Anterior cingulate cortex (tissue), 58 donors: ENCODE measurements at regions not wholly inside any gene's neighbourhood (a gene's known extent, or its start where the extent isn't known, plus 50 kb on each side); places are given as distances from the start of the nearest gene placed in this dataset.

ENCODE experiments used
- DNase-seq, 58 donors: peaks; one replicate each; lab custom pipeline; 2025; lab: John Stamatoyannopoulos, UW

DNA sequence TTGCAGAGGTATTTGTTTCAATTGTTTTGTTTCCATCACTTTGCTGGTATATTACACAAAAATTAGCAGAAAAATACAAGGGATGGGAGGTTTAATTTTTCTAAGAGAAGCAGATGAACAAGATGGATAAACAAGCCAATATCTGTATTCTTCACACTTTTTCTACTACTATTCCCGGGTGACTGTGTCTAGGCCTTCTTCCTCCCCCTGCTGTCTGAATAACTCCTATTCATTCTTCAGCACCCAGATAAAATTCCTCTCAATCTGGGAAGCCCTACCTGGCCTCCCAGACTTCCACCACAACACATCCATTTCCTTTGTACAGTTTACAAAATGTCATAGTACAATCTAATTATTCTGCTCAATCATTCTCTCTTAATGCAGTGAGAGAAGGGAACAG, 666.6 kb upstream of the TENM4 start:
- no peak for DNase-seq

DNA sequence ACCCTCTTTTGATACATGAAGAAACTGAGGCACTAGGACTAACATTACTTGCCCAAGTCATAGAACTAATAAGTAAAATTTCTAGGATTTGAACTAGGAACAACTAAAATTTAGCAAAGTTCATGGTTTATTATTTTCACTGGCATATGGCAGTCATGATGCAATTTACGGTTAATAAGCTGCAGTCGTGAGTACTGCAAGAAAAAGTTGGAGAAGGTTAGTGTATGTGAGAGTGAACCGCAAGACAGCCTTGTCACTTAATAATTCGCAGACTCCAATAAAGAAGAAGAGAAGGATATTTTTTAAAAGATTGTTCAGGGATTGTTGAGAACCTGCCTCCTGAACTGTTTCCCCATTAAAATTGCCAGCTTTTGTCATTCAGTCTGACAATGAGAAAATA, 663.4 kb upstream of the TENM4 start:
- DNase-seq = no peak

DNA sequence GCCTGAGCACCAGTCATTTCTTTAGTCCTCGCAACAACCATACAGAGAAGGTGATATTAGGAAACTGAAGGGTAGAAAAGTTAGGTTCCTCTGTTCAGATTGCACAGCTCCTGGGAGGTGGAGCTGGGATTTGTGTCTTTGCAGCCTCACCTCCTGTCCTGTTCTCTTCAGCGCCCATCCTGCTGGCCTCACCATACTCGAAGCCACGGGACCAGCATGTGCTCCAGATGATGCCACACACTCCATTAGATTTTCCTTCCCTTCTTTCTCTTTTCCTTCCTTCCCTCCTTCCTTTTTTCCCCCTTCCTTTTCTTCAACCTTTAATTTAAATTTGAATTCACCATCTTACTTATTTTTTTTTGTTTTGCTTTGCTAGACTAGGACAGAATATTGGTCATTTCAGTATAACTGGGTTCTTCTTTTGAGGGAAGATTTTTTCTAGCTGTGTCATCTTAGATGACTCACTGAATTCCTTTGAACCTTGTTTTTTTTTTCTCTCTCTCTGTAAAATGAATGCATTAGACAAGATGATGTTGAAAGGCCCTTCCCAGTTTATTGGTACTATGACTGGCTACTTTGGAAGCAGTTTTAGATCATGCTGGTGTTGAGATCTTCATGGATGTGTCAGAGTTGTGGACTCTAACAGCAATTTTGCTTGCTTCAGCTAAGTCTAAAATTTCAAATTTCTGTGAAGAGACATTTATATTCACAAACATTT, 662.5 kb upstream of the TENM4 start:
- DNase-seq = no peak

DNA sequence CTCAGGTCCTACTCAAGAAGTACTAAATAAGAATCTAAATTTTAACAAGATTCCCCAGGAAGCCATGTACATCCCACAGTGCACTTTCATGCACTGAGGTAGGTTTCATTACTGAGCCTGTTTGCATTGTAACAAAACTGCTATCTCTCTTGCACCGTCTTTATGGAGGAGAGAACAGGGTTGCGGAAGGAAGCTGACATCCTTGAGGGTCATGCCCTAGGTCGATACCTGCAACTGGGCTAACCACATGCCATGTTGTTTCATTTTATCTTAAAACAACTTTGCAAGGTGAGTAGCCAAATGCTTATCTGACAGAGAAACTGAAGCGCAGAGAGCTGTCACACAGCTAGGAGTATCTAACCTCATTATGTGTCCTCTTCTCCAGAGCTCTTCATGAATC, 656.3 kb upstream of the TENM4 start:
- no peak for DNase-seq

DNA sequence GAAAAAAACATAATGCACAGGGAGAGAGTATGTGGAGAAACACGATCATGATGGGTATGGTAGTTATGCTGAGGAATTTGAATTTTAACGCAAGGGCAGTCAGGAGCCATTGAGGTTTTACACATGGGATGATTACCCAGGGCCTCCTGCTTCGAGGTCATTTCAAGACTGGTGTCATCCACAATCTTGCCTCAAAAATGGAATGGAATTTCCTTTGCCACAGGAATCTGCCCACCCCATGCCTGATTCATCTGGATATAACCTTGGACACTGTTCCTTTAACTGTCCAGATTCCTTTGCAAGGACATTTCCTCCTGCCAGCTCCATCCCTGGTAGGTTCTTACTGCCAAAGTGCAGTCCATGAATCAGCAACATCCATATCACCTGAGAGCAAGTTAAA, 655.9 kb upstream of the TENM4 start:
- no peak for DNase-seq

DNA sequence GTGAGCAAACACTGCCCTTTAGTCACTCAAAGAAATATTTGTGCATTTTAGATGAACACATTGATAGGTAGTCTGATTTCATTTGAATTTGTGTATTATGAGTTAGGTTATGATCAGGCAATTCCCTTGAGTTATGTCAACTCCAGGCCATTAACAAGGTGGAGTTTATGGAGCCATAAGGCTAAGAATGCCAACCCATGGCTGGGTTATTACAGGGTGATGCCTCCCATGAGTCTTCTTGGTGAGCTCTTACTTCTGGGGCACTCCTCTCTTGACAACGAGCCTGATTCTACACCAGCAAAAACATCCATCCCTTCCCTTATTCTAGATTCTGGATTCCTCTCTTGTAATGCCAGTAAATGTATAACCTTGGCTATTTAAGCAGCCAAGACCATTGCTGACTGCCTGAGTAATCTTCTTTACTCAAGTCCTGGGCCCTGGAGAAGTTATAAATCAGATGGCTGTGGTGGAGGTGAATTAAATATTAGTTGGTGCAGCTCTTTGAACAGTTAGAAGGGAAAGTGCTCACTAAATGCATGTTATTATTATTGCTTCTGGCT, 645.7 kb upstream of the TENM4 start:
- DNase-seq = no peak

DNA sequence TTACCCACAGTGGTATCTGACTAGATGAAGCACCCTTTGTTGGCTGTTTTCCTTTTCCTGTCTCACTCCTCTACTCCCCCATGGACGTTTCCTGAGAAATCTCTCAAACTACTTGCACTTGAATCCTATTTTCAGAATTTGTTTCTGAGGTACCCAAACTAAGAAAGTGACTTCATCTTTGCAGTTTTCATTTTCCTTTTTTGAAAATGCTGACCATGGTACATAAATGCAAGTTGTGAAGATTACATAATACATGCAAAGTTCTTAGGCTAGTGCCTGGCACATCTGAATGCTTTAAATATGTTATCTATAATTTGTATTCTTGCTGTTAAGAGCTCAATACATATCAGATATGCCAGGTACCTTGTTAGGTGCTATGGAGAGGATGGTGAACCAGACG, 644.7 kb upstream of the TENM4 start:
- DNase-seq = no peak

DNA sequence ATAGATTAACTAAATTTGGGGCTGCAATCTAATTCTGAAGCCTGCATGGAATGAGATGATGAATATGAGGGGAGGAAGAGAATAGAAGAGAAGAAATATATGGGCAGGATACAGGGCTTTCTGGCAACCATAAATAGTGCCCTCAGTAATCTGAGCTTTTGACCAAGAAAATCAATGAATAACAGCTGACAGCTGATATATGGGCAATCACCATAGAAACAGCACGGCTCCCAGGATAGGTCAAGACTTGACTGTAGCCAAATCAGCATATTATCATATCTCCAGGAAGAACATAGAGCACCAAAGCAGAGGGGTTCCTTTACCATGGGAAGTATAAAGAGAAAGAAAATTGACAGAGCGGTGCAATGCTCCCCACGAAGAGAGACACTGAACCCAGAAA, 643.8 kb upstream of the TENM4 start:
- DNase-seq = no peak

DNA sequence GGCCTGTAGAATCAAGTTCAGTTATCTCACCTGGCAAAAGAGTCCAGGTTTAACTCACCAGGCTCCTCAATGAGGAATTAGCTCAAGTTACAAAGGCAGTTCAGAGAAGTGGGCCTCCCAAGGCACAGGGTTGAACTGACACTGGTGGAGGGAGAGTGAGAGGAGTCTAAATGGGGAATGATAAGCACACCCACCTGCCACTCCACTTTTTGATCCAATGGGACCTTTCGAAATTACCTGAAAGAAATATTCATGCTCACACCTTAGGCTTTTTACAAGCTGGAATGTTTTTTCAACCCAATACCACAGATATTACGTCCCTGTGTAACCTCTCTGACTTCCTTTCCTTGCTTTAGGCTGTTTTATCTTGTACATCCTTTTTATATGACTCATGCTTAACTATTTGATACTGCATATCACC, 642.7 kb upstream of the TENM4 start:
- no peak for DNase-seq

DNA sequence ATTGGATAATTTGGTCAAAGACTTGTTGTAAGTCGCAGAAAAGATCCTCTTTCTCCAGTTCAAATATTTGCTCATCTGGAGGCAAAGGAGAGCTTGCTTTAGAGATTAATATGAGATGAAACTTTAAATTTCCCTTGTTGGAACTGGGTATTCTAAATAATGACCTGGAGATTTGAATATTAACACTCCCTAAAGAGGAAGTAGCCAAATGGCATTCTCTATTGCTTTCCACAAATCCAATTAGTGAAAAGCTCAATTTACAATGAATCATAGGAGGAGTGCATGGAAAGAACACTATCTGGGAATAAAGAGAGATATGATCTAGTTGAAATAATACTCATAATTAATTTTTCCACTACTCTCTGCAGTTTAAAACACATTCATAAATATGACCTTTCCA, 641.6 kb upstream of the TENM4 start:
- DNase-seq = no peak

DNA sequence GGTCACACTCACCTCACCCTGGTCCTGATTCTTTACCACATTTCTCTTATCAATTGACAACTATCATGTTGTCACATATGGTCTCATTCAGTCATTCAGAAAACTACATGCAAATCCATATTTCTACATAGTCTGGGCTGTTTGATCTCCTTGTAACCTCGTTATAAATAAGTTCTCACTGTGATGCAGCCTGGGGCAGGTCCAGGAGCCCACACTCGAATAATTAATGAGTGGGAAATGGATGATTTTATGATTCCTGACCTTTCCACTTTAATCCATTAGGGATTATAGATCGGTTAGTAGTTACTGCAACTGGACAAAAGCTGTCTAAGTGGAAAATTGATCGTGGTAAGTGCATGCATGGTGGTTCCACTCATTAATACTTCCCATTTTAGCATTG, 636.3 kb upstream of the TENM4 start:
- no peak for DNase-seq

DNA sequence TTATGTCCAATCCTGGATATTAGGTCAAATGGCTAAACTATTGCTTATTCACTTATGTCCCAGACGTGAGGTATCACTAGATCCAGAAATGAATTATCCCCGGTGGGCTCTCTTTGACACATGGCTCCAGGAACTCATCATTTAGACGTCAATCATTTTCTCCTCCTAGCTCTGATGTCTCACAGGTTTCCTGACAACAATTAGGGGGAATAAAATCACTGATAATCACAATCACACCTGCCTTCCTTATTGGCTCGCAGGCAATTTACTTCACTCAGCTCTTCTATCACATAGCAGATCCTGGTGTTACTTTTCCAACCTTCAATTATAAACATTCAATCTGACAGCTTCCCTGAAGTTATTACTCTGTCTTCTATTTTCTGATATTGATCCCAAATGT, 634.0 kb upstream of the TENM4 start:
- no peak for DNase-seq

DNA sequence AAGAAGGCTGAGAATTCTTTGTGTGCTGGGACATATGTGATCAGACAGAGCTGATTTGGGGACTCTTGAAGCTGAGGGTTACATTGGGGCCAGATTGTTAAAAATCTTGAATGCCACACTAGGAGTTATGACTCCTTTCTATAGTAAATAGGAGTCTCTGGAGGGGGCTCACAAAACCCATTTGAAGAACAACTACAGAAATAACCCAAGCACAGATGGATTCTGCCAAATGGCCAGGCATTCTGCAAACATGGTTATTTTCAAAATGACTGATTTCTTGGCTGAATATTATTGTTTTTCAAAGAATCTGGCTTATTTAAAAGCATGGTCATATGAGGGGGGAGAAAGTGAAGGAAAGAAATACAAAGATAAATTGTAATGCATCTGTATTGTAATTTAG, 625.5 kb upstream of the TENM4 start:
- no peak for DNase-seq

DNA sequence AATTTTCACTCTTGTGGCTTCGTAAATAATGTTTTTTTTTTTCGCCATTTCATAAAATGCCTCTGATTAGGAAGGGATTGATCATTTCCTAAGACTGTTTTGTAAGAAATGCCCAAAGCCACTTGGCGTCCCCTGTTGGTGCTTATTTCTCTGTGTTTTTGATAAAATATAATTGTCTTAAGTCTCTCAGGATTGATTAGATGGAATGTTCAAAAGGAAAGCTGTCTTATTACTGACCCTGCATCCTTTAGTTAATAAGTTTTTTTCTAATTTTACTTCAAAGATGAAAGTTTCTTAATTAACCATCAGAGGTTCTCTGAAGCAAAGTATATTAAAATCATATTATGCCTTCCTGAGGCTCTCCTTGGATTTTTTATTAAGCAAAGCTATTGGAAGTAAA, 624.3 kb upstream of the TENM4 start:
- DNase-seq = no peak

DNA sequence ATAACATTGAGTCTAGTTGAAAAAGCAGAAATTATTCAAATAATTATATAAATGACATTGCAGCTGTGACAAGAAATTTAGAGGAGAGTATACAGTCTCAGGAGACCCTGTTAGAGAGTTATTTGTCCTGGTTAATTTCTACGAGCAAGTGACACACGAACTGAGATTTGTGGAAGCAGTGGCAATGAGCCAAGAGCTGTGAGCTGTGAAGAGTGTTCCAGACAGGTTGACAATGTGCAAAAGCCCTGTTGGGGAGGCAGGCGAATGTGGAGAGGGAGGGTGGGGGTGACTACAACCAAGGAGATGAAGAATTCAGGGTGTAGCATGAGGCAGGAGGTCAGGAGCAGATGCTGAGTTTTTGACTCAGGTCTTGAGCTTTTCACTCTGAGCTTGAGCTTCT, 620.2 kb upstream of the TENM4 start:
- DNase-seq = no peak

DNA sequence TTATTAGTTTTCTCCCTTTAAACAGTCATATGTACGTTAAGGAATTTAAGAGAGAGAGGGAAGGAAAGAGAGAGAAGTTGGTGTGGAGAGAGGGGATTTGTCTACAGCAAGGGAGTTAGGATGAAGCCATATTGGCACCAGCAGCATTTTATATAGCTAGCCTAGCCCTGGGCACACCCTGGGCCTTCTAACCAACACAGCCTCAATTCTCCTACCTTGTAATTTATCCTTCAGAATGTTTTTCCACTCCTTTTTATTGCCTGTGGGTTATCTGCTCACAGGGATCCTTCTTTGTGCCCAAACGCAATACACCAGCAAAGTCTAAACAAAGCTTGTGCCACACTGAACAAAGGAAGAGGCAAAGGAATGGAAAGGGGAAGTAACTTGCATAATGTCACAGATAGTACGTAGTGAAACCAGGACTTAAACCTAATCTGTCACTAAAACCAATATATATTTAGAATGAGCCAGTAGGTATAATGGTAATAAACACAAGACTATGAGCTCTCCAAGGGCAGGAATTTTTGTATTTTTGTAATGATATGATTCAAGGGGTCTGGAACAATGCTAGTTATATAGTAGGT, 613.8 kb upstream of the TENM4 start:
- DNase-seq = no peak

DNA sequence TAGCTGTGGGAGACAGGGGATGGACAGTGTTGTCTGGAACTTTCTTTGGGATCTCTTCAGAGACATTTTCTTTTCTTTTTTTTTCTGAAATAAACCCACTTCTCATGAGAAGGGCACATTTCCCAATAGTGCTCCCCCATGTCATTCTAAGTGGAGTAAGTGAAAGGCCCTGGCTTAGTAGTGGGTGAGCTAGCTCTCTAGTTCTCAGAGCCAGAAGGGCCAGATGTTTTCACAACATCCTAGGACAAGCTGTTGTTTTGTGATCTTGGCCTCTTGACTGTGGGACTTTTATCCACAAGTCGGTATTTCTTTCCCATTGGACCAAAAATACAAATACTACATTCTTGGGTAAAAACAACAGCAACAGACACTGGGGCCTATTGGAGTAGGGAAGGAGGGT, 607.7 kb upstream of the TENM4 start:
- no peak for DNase-seq

DNA sequence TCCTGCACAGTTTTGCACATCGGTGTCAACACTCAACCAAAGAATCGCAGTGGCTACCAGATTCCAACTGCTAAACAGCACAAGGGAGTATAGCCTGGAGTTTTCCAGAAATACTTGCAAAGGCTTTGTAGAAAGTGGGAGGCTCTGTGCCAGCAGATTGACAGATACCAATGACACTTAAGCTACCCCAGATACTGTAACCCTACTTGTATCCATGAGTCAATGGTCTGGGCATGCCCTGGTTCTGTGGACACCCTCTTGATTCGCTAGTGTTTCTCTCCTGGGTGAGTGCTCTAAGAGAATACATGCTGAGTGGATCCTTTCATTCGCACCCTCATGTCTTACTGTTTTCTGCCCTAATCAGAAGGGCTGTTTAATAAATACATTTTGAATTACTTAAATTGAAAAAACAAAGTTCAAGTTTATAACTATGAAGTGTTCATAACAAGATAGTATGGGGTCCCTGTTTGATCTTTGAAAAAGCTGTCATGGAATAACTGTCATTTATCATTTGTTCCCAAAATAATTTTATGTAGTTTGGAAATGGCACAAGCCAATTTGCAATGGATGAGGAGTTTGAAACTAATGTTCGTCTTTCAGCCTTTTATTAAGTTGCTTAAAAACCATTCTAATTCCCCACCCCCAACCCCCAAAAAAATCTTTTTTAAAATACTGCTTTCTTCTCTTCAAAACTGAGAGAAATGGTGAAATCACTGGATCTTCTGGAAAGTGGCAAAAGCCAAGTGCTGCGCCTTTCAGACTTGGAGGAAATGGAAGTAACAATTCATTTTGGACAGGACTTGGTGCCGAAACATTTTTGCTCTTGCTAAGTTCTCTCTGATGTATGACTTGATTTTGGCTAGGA, 600.5 kb upstream of the TENM4 start:
- no peak for DNase-seq

DNA sequence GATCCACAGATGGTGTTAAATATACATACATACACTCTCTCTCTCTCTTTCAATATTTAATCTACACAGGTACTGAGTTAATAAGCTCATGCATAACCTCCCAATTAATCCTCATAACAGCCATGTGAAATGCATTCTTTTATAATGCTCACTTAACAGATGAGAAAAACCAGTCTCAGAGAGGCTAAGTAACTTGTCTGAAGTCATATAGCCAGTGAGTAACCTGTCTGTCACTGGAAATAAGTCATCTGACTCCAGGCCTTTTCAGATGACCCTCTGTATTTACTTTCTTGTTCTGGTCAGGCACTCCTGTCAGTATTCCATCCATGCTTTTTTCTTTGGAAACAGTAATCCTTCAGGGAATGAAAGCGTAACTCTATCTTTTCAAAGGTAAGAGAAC, 594.0 kb upstream of the TENM4 start:
- no peak for DNase-seq

DNA sequence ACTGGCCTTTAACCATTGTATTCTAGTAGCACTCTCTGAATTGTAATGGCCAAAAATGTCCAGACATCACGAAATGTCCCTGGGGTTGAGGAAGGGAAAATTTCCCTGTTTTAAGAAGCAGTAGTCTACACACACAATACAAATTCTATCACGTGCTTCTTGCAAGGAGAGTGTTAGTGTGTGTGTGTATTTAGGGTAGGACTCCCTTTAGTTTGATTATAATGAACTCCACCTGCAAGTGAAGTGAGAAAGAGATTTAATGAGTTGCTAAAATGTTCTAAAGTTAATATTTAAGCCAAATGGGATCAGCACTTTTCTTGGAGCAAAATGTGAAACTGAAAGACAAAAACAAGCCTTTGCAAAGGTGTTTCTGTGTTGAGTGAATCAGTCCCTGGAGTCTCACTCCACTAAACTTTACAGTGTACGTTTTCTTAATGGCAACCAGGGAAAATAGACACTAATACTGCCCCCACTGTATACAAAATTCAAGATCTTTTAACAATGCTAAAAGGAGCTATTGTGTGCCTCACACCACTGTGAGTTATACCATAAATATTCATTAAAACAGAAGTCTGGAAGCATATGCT, 590.3 kb upstream of the TENM4 start:
- DNase-seq = no peak

DNA sequence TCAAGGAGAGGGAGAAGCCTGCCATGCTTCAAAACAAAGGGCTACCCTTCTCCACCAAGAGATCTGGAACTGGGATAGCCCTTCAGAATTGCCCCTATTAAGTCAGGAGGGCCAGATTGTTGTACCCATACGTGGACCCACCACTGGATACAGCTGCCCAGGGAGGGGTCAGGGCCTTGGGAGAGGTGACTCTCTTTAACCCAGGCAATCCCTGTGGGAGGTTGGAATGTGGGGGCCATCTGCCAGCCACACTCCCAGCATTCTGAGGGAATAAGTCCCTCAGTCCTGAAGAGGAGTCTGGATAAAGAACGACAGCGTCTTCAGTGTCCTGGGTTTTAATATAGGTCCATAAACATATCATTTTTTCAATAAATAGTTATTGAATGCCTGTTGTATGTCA, 588.2 kb upstream of the TENM4 start:
- DNase-seq = no peak
